ENCODE measurements at regions not wholly inside any gene's neighbourhood (a gene's known extent, or its start where the extent isn't known, plus 50 kb on each side); places are given as distances from the start of the nearest gene placed in this dataset.

GRCh38 chr2:71892896-71893295 lies 254.8 kb downstream of the CYP26B1 start:
- DNase-seq (ENCODE audit: low spot score), result no peak

- DNase-seq (ENCODE audit: low spot score), result no peak
These were observed 255.3 kb downstream of the CYP26B1 start for GRCh38 chr2:71892423-71892730.

GRCh38 chr2:71891719-71892422 lies 255.8 kb downstream of the CYP26B1 start:
- DNase-seq (ENCODE audit: low spot score), result no peak

DNA sequence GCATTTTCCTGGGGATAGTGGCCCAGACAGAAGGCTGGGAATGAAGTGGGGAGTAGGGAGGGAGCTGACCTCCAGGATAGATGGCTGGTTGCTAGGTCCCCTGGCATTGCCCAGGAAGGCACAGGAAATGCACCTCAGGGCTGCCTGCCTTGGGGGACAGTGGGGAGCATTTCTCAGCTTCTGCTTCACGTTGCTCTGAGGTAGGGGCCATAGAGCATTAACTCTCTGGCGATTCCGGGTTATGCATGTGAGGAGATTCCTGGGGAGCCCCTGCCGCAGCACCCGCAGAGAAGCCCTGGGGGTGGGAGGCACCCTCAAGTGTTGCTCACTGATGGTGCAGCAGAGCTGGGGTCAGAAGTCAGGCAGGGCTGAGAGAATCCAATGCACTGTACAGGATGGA lies 256.5 kb downstream of the CYP26B1 start:
- no peak for DNase-seq (ENCODE audit: low spot score)

DNA sequence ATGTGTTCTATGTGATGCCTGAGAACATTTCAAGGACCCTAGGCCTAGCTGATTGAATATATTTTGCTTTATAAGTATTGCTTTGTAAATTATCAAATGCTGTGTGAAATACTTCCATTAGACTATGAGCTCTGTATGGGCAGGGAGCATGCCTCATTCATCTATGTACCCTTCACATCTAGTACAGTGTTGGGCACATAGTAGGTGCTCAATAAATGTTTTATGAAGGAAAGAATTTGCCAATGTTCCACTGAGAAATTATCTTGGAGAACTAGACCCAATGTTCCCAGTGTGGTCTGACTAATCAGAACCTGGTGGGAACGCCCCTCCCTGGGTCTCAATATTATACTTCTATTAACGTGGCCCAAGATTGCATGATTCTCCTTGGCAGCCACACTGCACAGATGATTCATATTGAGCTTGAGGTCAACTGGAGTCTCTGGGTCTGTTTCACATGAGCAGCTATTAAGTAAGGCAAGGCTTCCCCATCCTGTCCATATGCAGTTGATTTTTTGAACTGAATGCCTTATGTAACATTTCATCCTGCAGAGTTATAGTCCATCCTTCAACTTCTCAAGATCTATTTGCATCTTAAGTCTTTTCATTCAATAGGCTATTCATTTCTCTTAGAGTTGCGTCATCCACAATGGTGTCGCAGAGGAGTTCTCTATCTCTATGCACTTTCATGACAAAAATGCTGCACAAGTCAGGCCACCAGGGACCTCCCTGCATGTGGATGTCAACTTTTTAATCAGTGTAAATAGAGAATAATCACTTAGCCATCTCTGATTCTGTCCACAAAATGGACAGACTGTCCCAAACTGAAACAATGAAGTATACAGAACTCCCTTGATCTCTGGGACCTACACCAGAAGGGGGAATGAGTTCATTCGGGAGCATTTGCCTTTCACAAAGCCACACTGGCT lies 257.6 kb downstream of the CYP26B1 start:
- DNase-seq (ENCODE audit: low spot score), result no peak

GRCh38 chr2:71888751-71889445 lies 258.8 kb downstream of the CYP26B1 start:
- no peak for DNase-seq (ENCODE audit: low spot score)

GRCh38 chr2:71887196-71887595 lies 260.5 kb downstream of the CYP26B1 start:
- no peak for DNase-seq (ENCODE audit: low spot score)

- DNase-seq (ENCODE audit: low spot score), result no peak
These were observed 261.4 kb downstream of the CYP26B1 start for GRCh38 chr2:71886241-71886640.

DNA sequence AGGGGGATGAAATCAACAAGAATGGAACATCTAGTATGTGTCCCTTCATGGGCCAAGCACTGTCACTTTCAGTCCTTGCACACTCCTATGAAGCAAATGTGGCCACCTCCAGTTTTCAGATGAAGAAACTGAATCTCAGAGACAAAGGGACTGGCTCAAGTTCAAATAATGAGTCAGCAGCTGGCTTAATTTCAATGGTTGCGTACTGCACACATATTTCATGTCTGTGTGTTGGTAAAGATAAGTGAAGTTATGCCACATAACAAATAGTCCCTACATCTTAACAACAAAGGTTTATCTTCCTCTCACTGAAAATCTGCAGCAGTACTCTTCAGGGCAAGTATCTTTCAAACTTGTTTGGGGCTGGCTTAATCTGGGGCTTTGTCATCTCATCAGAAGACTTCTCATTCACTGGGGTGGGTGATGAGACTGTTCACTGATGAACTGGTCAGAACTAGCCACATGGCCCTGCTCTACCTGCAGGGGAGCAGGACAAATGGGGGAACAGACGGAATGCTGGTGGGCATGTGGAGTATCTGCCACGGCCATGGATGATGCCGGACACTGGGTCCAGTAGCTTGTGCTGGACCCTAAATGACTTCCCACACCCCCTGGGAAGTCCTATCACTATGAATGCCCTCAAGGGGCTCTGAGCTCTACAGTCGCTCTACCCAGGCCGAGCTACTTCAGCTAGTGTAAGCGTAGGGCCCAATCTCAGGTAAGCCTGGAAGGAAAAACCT lies 263.2 kb downstream of the CYP26B1 start:
- DNase-seq (ENCODE audit: low spot score), result no peak

- peak; percentile 12 for DNase-seq (ENCODE audit: low spot score)
These were observed 264.7 kb downstream of the CYP26B1 start for GRCh38 chr2:71882949-71883472.

- no peak for DNase-seq (ENCODE audit: low spot score)
These were observed 265.3 kb downstream of the CYP26B1 start for GRCh38 chr2:71882236-71882946.

DNA sequence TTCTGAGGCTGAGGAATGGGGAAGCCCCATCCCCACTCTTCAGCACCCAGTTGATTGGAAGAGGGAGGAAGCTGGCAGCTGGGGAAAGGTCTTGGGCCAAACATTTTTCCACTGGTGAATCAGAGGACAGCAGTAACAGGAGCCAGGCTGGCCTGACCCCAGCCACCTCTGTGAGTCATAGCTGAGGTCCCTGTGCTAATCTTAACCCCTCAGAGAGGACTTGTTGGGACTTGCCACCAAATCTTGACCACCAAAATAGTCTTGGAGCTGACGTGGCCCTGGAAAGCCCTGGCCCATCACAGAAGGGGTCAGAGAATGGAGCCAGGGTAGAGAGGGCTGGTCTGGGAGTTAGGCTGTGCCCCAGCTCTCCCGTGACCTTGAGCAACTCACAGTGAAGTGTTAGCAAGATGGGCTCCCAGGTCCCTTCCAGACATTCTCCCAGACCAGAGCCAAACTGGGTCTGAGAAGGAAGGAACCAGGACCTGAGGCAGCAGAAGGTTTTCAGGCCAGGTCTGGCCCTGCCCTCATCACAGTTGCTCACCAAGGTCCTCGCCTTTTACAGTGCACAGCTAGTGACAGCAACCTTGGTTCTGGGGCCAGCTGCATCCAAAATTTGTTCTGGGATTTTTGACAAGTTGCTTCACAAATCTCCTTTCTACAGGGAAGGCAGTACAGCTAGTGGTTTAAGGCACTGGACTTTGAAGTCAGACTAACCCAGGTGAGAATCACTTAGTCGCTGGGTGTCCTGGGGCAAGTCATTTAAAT lies 266.6 kb downstream of the CYP26B1 start:
- no peak for DNase-seq (ENCODE audit: low spot score)

- DNase-seq (ENCODE audit: low spot score), result no peak
These were observed 267.4 kb downstream of the CYP26B1 start for GRCh38 chr2:71880287-71880686.

- DNase-seq (ENCODE audit: low spot score), result no peak
These were observed 268.0 kb downstream of the CYP26B1 start for GRCh38 chr2:71879509-71880184.

- no peak for DNase-seq (ENCODE audit: low spot score)
These were observed 268.8 kb downstream of the CYP26B1 start for GRCh38 chr2:71878626-71879508.

- no peak for DNase-seq (ENCODE audit: low spot score)
These were observed 270.0 kb downstream of the CYP26B1 start for GRCh38 chr2:71877636-71878035.

- DNase-seq (ENCODE audit: low spot score), result no peak
These were observed 270.9 kb downstream of the CYP26B1 start for GRCh38 chr2:71876542-71877451.
